IMR-90 (cell line): ENCODE measurements at regions not wholly inside any gene's neighbourhood (a gene's known extent, or its start where the extent isn't known, plus 50 kb on each side); places are given as distances from the start of the nearest gene placed in this dataset.

Source experiments
- CEBPB ChIP-seq: IDR thresholded peaks from 2 replicates; pipeline ENCODE4 v1.6.1; 2012; ENCODE audit warnings: low read depth, low read length, improper control_type of control experiment
- CTCF ChIP-seq: conservative IDR thresholded peaks from 2 replicates; pipeline ENCODE4 v1.5.1; 2012; ENCODE audit warnings: mild to moderate bottlenecking, low read depth, low read length, improper control_type of control experiment
- ELK1 ChIP-seq: fragments of 150-350 bp; IDR thresholded peaks from 2 replicates; pipeline ENCODE4 v1.6.1; 2016; ENCODE audit warnings: low read depth, mild to moderate bottlenecking, low read length, moderate library complexity, borderline replicate concordance
- FOS ChIP-seq: fragments of 150-350 bp; IDR thresholded peaks from 2 replicates; pipeline ENCODE4 v1.6.1; 2016; ENCODE audit warnings: low read depth, low read length
- MXI1 ChIP-seq: IDR thresholded peaks from 2 replicates; pipeline ENCODE4 v1.6.1; 2012; ENCODE audit warnings: low read depth, mild to moderate bottlenecking, low read length, moderate library complexity, borderline replicate concordance
- NFE2L2 ChIP-seq: fragments of 150-350 bp; IDR thresholded peaks from 2 replicates; pipeline ENCODE4 v1.6.1; 2016; ENCODE audit warnings: low read depth, mild to moderate bottlenecking, low read length
- POLR2A ChIP-seq: IDR thresholded peaks from 2 replicates; pipeline ENCODE4 v1.6.1; 2012; ENCODE audit warnings: mild to moderate bottlenecking, low read depth, low read length
- RAD21 ChIP-seq: IDR thresholded peaks from 2 replicates; pipeline ENCODE4 v1.6.1; 2012; ENCODE audit warnings: low read length, improper control_type of control experiment
- RCOR1 ChIP-seq: IDR thresholded peaks from 2 replicates; pipeline ENCODE4 v1.6.1; 2012; ENCODE audit warnings: mild to moderate bottlenecking, low read length, improper control_type of control experiment; ENCODE audit not compliant: insufficient replicate concordance
- USF2 ChIP-seq: fragments of 150-350 bp; IDR thresholded peaks from 2 replicates; pipeline ENCODE4 v1.6.1; 2017; ENCODE audit warnings: mild to moderate bottlenecking, antibody characterized with exemption, low read length, low read depth

GRCh38 chrX:22810876-22811275 is 188.9 kb upstream of the DDX53 start:
- TF ChIP-seq CTCF: no peak
- no peak for TF ChIP-seq POLR2A
- no peak for TF ChIP-seq USF2
- TF ChIP-seq CEBPB: no peak
- TF ChIP-seq FOS: no peak
- no peak for TF ChIP-seq ELK1
- TF ChIP-seq MXI1: no peak
- TF ChIP-seq NFE2L2: no peak
- TF ChIP-seq RAD21: no peak
- TF ChIP-seq RCOR1: no peak
